GM12864 (cell line): ENCODE measurements at regions not wholly inside any gene's neighbourhood (a gene's known extent, or its start where the extent isn't known, plus 50 kb on each side); places are given as distances from the start of the nearest gene placed in this dataset.

Experiments
- DNase-seq: peaks from one replicate; pipeline ENCODE4 v3.0.0-alpha.2; 2011; ENCODE audit warnings: low read depth
- H3K4me3 ChIP-seq: 2 replicates; pipeline ENCODE4 v1.5.1; 2011; ENCODE audit warnings: mild to moderate bottlenecking, low read depth, low read length, control low read depth
- CTCF ChIP-seq: IDR thresholded peaks from 2 replicates; pipeline ENCODE4 v1.5.1; 2011; ENCODE audit warnings: low read depth, mild to moderate bottlenecking, moderate library complexity, low read length, control low read depth, inconsistent platforms; ENCODE audit errors: missing control alignments

GRCh38 chr18:9013926-9014373 is 88.5 kb upstream of the NDUFV2 start:
- TF ChIP-seq CTCF = no peak
- DNase-seq = no peak
- H3K4me3 ChIP-seq = no peak overlapping the region

GRCh38 chr18:9015689-9016088 is 86.8 kb upstream of the NDUFV2 start:
- DNase-seq = no peak
- no peak for TF ChIP-seq CTCF
- H3K4me3 ChIP-seq = no peak overlapping the region

- no peak for TF ChIP-seq CTCF
- H3K4me3 ChIP-seq = peak overlapping the region; percentile 38
- no peak for DNase-seq
Measured at GRCh38 chr18:9016633-9017166, 85.8 kb upstream of the NDUFV2 start.

GRCh38 chr18:9017167-9017904 is 85.2 kb upstream of the NDUFV2 start:
- H3K4me3 ChIP-seq = peak overlapping the region; percentile 38
- DNase-seq = peak; percentile 31
- TF ChIP-seq CTCF = peak; percentile 9

GRCh38 chr18:9017905-9018227 is 84.6 kb upstream of the NDUFV2 start:
- TF ChIP-seq CTCF = no peak
- DNase-seq = no peak
- H3K4me3 ChIP-seq = peak overlapping the region; percentile 38

DNA sequence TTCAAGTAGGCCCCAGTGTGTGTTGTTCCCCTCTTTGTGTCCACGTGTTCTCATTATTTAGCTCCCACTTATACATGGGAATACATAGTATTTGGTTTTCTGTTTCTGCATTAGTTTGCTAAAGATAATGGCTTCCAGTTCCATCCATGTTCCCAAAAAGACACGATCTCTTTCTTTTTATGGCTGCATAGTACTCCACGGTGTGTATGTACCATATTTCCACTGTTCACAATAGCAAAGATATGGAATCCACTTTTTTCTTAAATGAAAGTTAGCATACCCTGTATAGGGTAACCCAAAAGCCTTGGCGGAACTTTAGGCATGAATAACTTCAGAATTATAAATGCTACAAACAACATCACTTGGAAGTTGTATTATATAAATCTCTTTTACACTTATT is 83.4 kb upstream of the NDUFV2 start:
- H3K4me3 ChIP-seq = no peak overlapping the region
- TF ChIP-seq CTCF = no peak
- DNase-seq = no peak

- no peak overlapping the region for H3K4me3 ChIP-seq
- TF ChIP-seq CTCF = no peak
- no peak for DNase-seq
Measured at GRCh38 chr18:9020221-9020620, 82.3 kb upstream of the NDUFV2 start.
